GM12878 (cell line): ENCODE measurements at regions not wholly inside any gene's neighbourhood (a gene's known extent, or its start where the extent isn't known, plus 50 kb on each side); places are given as distances from the start of the nearest gene placed in this dataset.

Experiments
- ATAC-seq: fragments of 200-7000 bp; cut with Tn5 transposase; 3 replicates; pipeline ENCODE4 v1.9.1; 2020; ENCODE audit warnings: mild to moderate bottlenecking, moderate library complexity
- BruUV-seq: library from RNA; stranded (reverse); fragments of 400-500 nt; replicated peaks from 2 replicates; lab custom pipeline; 2021; lab: Mats Ljungman, UMichigan
- CTCF ChIA-PET: fragments of 300-600 bp; sonication (Branson Sonifier 250); formaldehyde crosslinking; extraction: SDS; loops from one replicate; lab custom pipeline; 2021; ENCODE audit warnings: inconsistent platforms; lab: Yijun Ruan, JAX
- POLR2A ChIA-PET: fragments of 350-600 bp; formaldehyde crosslinking; extraction: SDS; loops from one replicate; lab custom pipeline; 2021; ENCODE audit warnings: inconsistent platforms; lab: Charles Lee
- RAD21 ChIA-PET: fragments of 300-600 bp; sonication (Branson Sonifier 250); formaldehyde crosslinking; loops from one replicate; lab custom pipeline; 2023; ENCODE audit warnings: antibody characterized with exemption; ENCODE audit not compliant: unreplicated experiment; lab: Charles Lee
- SMC1A ChIA-PET: fragments of 300-600 bp; sonication (Branson Sonifier 250); formaldehyde crosslinking; loops from one replicate; lab custom pipeline; 2023; ENCODE audit not compliant: unreplicated experiment, uncharacterized antibody; lab: Charles Lee
- DNase-seq: peaks from one replicate; pipeline ENCODE4 v3.0.0-alpha.2; 2011; ENCODE audit warnings: low read depth, low spot score
- FAIRE-seq: peaks from 3 replicates; lab custom pipeline; 2011; peaks lifted over from hg19 to GRCh38; lab: Jason Lieb, UNC
- H2AFZ ChIP-seq: 2 replicates; pipeline ENCODE4 v1.6.0; 2011; ENCODE audit warnings: low read depth, low read length, control low read depth; ENCODE audit not compliant: control insufficient read depth
- H3K27ac ChIP-seq: 2 replicates; pipeline ENCODE4 v1.5.1; 2011; ENCODE audit warnings: control low read depth; ENCODE audit not compliant: control insufficient read depth, insufficient read depth
- H3K27me3 ChIP-seq, 2 experiments: replicated peaks in 1 of 2; 2 replicates each; pipeline versions ENCODE4 v1.6.0 to v1.6.1; 2011; ENCODE audit warnings: low read length in 1 of 2; ENCODE audit not compliant: control insufficient read depth in 2 of 2, insufficient read depth in 2 of 2
- H3K36me3 ChIP-seq, 2 experiments: 2 replicates each; pipeline ENCODE4 v1.5.1; 2011; ENCODE audit warnings: low read length in 1 of 2; ENCODE audit not compliant: control insufficient read depth in 2 of 2, insufficient read depth in 2 of 2
- H3K4me1 ChIP-seq: 2 replicates; pipeline ENCODE4 v1.6.1; 2011; ENCODE audit warnings: mild to moderate bottlenecking, low read length, moderate library complexity, mixed read lengths; ENCODE audit not compliant: control insufficient read depth, insufficient read depth
- H3K4me2 ChIP-seq: 2 replicates; pipeline ENCODE4 v1.6.0; 2011; ENCODE audit warnings: control low read depth; ENCODE audit not compliant: control insufficient read depth, insufficient read depth
- H3K4me3 ChIP-seq: fragments of 200-600 bp; sonication (generic); 2 replicates; pipeline ENCODE4 v1.5.1; 2016
- H3K79me2 ChIP-seq: 2 replicates; pipeline ENCODE4 v1.6.0; 2011; ENCODE audit warnings: low read length; ENCODE audit not compliant: control insufficient read depth, insufficient read depth
- H3K9ac ChIP-seq: 2 replicates; pipeline ENCODE4 v1.8.0; 2011; ENCODE audit warnings: low read length, control low read depth, mixed read lengths; ENCODE audit not compliant: control insufficient read depth, insufficient read depth
- H3K9me3 ChIP-seq: replicated peaks from 3 replicates; pipeline ENCODE4 v1.5.1; 2011; ENCODE audit warnings: mild to moderate bottlenecking, low read length; ENCODE audit not compliant: control insufficient read depth, insufficient read depth
- H4K20me1 ChIP-seq: 2 replicates; pipeline ENCODE4 v1.6.0; 2011; ENCODE audit not compliant: control insufficient read depth, insufficient read depth
- ASH2L ChIP-seq: fragments of 300-600, 200-600 bp; sonication (generic); IDR thresholded peaks from 2 replicates; pipeline ENCODE4 v1.6.1; 2017; ENCODE audit warnings: low read depth, mild to moderate bottlenecking, borderline replicate concordance
- HCFC1 ChIP-seq: fragments of 150-350 bp; IDR thresholded peaks from 2 replicates; pipeline ENCODE4 v1.6.1; 2014; ENCODE audit warnings: low read length
- MAX ChIP-seq: IDR thresholded peaks from 2 replicates; pipeline ENCODE4 v1.6.1; 2012; ENCODE audit warnings: low read depth, low read length, improper control_type of control experiment
- MEF2B ChIP-seq: fragments of 450-650 bp; IDR thresholded peaks from 2 replicates; pipeline ENCODE4 v1.6.1; 2018; ENCODE audit warnings: mild to moderate bottlenecking, moderate library complexity; ENCODE audit not compliant: partially characterized antibody, poor library complexity, severe bottlenecking
- POLR2AphosphoS5 ChIP-seq: IDR thresholded peaks from 2 replicates; pipeline ENCODE4 v1.6.1; 2011; ENCODE audit warnings: mild to moderate bottlenecking, low read length, inconsistent platforms
- SREBF1 ChIP-seq: IDR thresholded peaks from 2 replicates; pipeline ENCODE4 v1.6.1; 2012; ENCODE audit warnings: mild to moderate bottlenecking, low read length
- SRF ChIP-seq, 2 experiments: IDR thresholded peaks; 2 replicates each; pipeline ENCODE4 v1.6.1; 2011; ENCODE audit warnings: low read depth in 2 of 2, low read length in 2 of 2, mild to moderate bottlenecking in 1 of 2, moderate library complexity in 1 of 2
- WGBS: methylation state at CpG from one replicate; pipeline ENCODE4 v1.1.6; 2016; ENCODE audit warnings: low lambda C conversion rate; ENCODE audit not compliant: insufficient replicate concordance, insufficient coverage; ENCODE audit errors: missing lambda C conversion rate; 5-methylcytosine and 5-hydroxymethylcytosine counted together
- in situ Hi-C: fragments of 300-500 bp; cut with MboI; formaldehyde crosslinking; loops from 9 replicates; pipeline ENCODE4 v1.14.3; 2018; ENCODE audit warnings: mixed read lengths
- intact Hi-C: fragments of 100-400 bp; cut with micrococcal nuclease; formaldehyde crosslinking; loops from one replicate; pipeline ENCODE4 v1.14.2; 2022; ENCODE audit not compliant: unreplicated experiment

GRCh38 chr19:30647891-30648720, 275.9 kb downstream of the ZNF536 start:
- Histone ChIP-seq H3K27ac (no peak overlapping the region), H3K4me1 (no peaks in the 10 kb centered on the region), H2AFZ (no peak overlapping the region), H3K9ac (no peak overlapping the region), H3K79me2 (no peaks in the 10 kb centered on the region), H3K4me3 (no peak overlapping the region), H3K27me3 (no peaks in the 10 kb centered on the region), H4K20me1 (no peaks in the 10 kb centered on the region), H3K4me2 (no peak overlapping the region), H3K9me3 (no peaks in the 10 kb centered on the region), H3K36me3 (no peaks in the 10 kb centered on the region)
- no peak for ATAC-seq
- intact Hi-C loops (no loop called here), in situ Hi-C loops (no loop called here)
- ChIA-PET SMC1A (interaction anchor here (0.5 kb wide), 1 partner anchor 417 kb away, joined by 3 read pairs; no protein-coding TSS in a partner anchor), RAD21 (no interaction called here), POLR2A (no interaction called here), CTCF (interaction anchor here (0.7 to 2.8 kb wide), 3 partner anchors 11 to 918 kb away, joined by 3 to 16 read pairs (median 3); no protein-coding TSS in a partner anchor)
- DNase-seq: no peak
- no peak for TF ChIP-seq SREBF1
- TF ChIP-seq ASH2L: no peak
- no peak for TF ChIP-seq MEF2B
- FAIRE-seq: no peak
- 15% methylated on average over 16 of the region's 19 CpGs for WGBS
- BruUV-seq: no TSS peak

- TF ChIP-seq SRF (IDR thresholded peaks at IDR 0.05; ENCODE audit: low read depth in 2 of 2, low read length in 2 of 2) (no peak), POLR2AphosphoS5 (no peak), HCFC1 (no peak), MAX (no peak)
- Histone ChIP-seq H3K9ac (no peak overlapping the region), H4K20me1 (no peaks in the 10 kb centered on the region), H3K27me3 (no peaks in the 10 kb centered on the region), H3K27ac (no peak overlapping the region), H2AFZ (no peak overlapping the region), H3K9me3 (no peaks in the 10 kb centered on the region), H3K79me2 (no peaks in the 10 kb centered on the region), H3K4me3 (no peak overlapping the region), H3K36me3 (no peaks in the 10 kb centered on the region), H3K4me1 (no peaks in the 10 kb centered on the region), H3K4me2 (no peak overlapping the region)
- WGBS: 46% methylated on average over 6 of the region's 6 CpGs
- ATAC-seq: no peak
- ChIA-PET CTCF (interaction anchor here (1.0 kb wide), 1 partner anchor 22 kb away, joined by 3 read pairs; no protein-coding TSS in a partner anchor), SMC1A (no interaction called here), POLR2A (no interaction called here), RAD21 (no interaction called here)
- in situ Hi-C loops (no loop called here), intact Hi-C loops (no loop called here)
- no peak for FAIRE-seq
- no TSS peak for BruUV-seq
- no peak for DNase-seq
Observed at GRCh38 chr19:30646806-30647205, 274.6 kb downstream of the ZNF536 start.
